Panc1 (cell line): ENCODE measurements at regions not wholly inside any gene's neighbourhood (a gene's known extent, or its start where the extent isn't known, plus 50 kb on each side); places are given as distances from the start of the nearest gene placed in this dataset.

Experiments
- ATAC-seq: fragments of 200-7000 bp; cut with Tn5 transposase; 2 replicates; pipeline ENCODE4 v1.9.1; 2020; ENCODE audit warnings: mild to moderate bottlenecking, moderate library complexity
- BruUV-seq: library from RNA; stranded (reverse); fragments of 400-500 nt; replicated peaks from 2 replicates; lab custom pipeline; 2021; lab: Mats Ljungman, UMichigan
- CTCF ChIA-PET: fragments of 300-600 bp; sonication (Branson Sonifier 250); formaldehyde crosslinking; loops from one replicate; lab custom pipeline; 2022; ENCODE audit warnings: antibody characterized with exemption; lab: Charles Lee
- POLR2A ChIA-PET: fragments of 300-600 bp; sonication (Branson Sonifier 250); formaldehyde crosslinking; loops from one replicate; lab custom pipeline; 2022; ENCODE audit warnings: antibody characterized with exemption; lab: Charles Lee
- DNase-seq: peaks from one replicate; pipeline ENCODE4 v3.0.0-alpha.2; 2010; ENCODE audit warnings: low read depth, low spot score
- H3K27ac ChIP-seq: 2 replicates; pipeline ENCODE4 v1.5.1; 2011; ENCODE audit warnings: mild to moderate bottlenecking, low read length, inconsistent platforms
- H3K27me3 ChIP-seq: fragments of 200-500 bp; sonication (Bioruptor generic); 2 replicates; pipeline ENCODE4 v1.6.0; 2014; ENCODE audit warnings: low read length, inconsistent platforms; ENCODE audit not compliant: control insufficient read depth, insufficient read depth
- H3K36me3 ChIP-seq: fragments of 200-500 bp; sonication (Bioruptor generic); 2 replicates; pipeline ENCODE4 v1.5.1; 2014; ENCODE audit warnings: inconsistent platforms, mild to moderate bottlenecking, low read length, moderate library complexity; ENCODE audit not compliant: control insufficient read depth, insufficient read depth
- H3K4me1 ChIP-seq: 2 replicates; pipeline ENCODE4 v1.5.1; 2011; ENCODE audit warnings: inconsistent platforms, mild to moderate bottlenecking, low read length, moderate library complexity; ENCODE audit not compliant: control insufficient read depth, insufficient read depth
- H3K4me3 ChIP-seq, 2 experiments: 2 replicates each; pipeline ENCODE4 v1.5.1; 2011 to 2012; ENCODE audit warnings: low read depth in 2 of 2, low read length in 2 of 2, mild to moderate bottlenecking in 2 of 2, inconsistent platforms in 1 of 2, moderate library complexity in 1 of 2
- H3K9me3 ChIP-seq: fragments of 200-500 bp; sonication (Bioruptor generic); 2 replicates; pipeline ENCODE4 v1.5.1; 2014; ENCODE audit warnings: low read depth, mild to moderate bottlenecking, inconsistent platforms, low read length, moderate library complexity; ENCODE audit not compliant: control insufficient read depth, insufficient read depth
- CTCF ChIP-seq: fragments of 450-650 bp; IDR thresholded peaks from 2 replicates; pipeline ENCODE4 v1.5.1; 2017; ENCODE audit warnings: mild to moderate bottlenecking
- POLR2AphosphoS5 ChIP-seq: IDR thresholded peaks from 2 replicates; pipeline ENCODE4 v1.6.1; 2012; ENCODE audit warnings: mild to moderate bottlenecking, low read depth, low read length, moderate library complexity
- REST ChIP-seq, 2 experiments: IDR thresholded peaks; 2 replicates each; pipeline ENCODE4 v1.6.1; 2011 to 2012; ENCODE audit warnings: low read depth in 2 of 2, control low read depth in 1 of 2, low read length in 1 of 2, mild to moderate bottlenecking in 1 of 2, moderate library complexity in 1 of 2; ENCODE audit not compliant: insufficient read depth in 1 of 2
- SIN3A ChIP-seq: IDR thresholded peaks from 2 replicates; pipeline ENCODE4 v1.6.1; 2012; ENCODE audit warnings: low read depth, mild to moderate bottlenecking, low read length, moderate library complexity, borderline replicate concordance; ENCODE audit not compliant: insufficient read depth
- TCF7L2 ChIP-seq: IDR thresholded peaks from 2 replicates; pipeline ENCODE4 v1.6.1; 2011; ENCODE audit warnings: mild to moderate bottlenecking, low read depth, low read length, inconsistent platforms
- in situ Hi-C: cut with HindIII; loops from 2 replicates; pipeline ENCODE4 v1.10.0; 2016; ENCODE audit warnings: low sequenced_read_pairs, low pct_unique_long_range_greater_than_20kb
- intact Hi-C: fragments of 100-400 bp; cut with micrococcal nuclease; formaldehyde crosslinking; loops from one replicate; pipeline ENCODE4 v1.10.0; 2022; ENCODE audit not compliant: unreplicated experiment

DNA sequence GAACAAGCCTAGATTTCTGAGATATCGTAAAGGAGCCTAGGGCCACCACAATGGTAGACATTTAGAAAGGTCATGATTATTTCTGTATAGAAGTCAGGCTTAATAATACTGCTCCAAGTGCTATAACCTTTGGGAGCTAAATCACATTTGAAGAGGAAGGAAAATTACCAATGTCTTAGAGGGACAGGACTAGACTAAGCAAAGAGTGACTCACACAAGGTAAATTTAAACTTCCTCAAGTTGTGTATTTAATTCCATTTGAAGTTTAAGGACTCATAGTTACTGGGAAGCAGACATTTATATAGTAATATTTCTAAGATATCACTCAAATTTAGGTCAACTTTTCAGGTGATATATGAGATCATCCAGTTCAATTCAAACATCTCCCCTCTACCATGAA, 227.6 kb upstream of the MME start:
- BruUV-seq = no TSS peak
- Histone ChIP-seq H3K27ac (no peak overlapping the region), H3K9me3 (no peaks in the 10 kb centered on the region), H3K27me3 (no peaks in the 10 kb centered on the region), H3K4me1 (no peaks in the 10 kb centered on the region), H3K4me3 (no peak overlapping the region), H3K36me3 (no peaks in the 10 kb centered on the region)
- ATAC-seq (no peak), DNase-seq (no peak)
- TF ChIP-seq POLR2AphosphoS5 = no peak
- TF ChIP-seq SIN3A = no peak
- no peak for TF ChIP-seq REST (IDR thresholded peaks at IDR 0.05; ENCODE audit: insufficient read depth in 1 of 2, low read depth in 2 of 2, low read length in 1 of 2)
- TF ChIP-seq CTCF = no peak
- TF ChIP-seq TCF7L2 = no peak
- intact Hi-C loops (no loop called here), in situ Hi-C loops (no loop called here)
- POLR2A ChIA-PET = no interaction called here
- CTCF ChIA-PET = no interaction called here

GRCh38 chr3:154851644-154852043, 228.5 kb upstream of the MME start:
- intact Hi-C loops = no loop called here
- DNase-seq (no peak), ATAC-seq (no peak)
- TF ChIP-seq TCF7L2 (no peak), POLR2AphosphoS5 (no peak), SIN3A (no peak), CTCF (no peak), REST (IDR thresholded peaks at IDR 0.05; ENCODE audit: insufficient read depth in 1 of 2, low read depth in 2 of 2, low read length in 1 of 2) (no peak)
- no peaks in the 10 kb centered on the region for H3K4me1 ChIP-seq
- in situ Hi-C loops = no loop called here
- no peak overlapping the region for H3K27ac ChIP-seq
- H3K36me3 ChIP-seq = no peaks in the 10 kb centered on the region
- no peaks in the 10 kb centered on the region for H3K9me3 ChIP-seq
- no peaks in the 10 kb centered on the region for H3K27me3 ChIP-seq
- POLR2A ChIA-PET = no interaction called here
- H3K4me3 ChIP-seq = no peak overlapping the region
- CTCF ChIA-PET = no interaction called here
- no TSS peak for BruUV-seq
